Panc1 (cell line): ENCODE measurements at regions not wholly inside any gene's neighbourhood (a gene's known extent, or its start where the extent isn't known, plus 50 kb on each side); places are given as distances from the start of the nearest gene placed in this dataset.

Experiments
- ATAC-seq: fragments of 200-7000 bp; cut with Tn5 transposase; 2 replicates; pipeline ENCODE4 v1.9.1; 2020; ENCODE audit warnings: mild to moderate bottlenecking, moderate library complexity
- BruUV-seq: library from RNA; stranded (reverse); fragments of 400-500 nt; replicated peaks from 2 replicates; lab custom pipeline; 2021; lab: Mats Ljungman, UMichigan
- CTCF ChIA-PET: fragments of 300-600 bp; sonication (Branson Sonifier 250); formaldehyde crosslinking; loops from one replicate; lab custom pipeline; 2022; ENCODE audit warnings: antibody characterized with exemption; lab: Charles Lee
- POLR2A ChIA-PET: fragments of 300-600 bp; sonication (Branson Sonifier 250); formaldehyde crosslinking; loops from one replicate; lab custom pipeline; 2022; ENCODE audit warnings: antibody characterized with exemption; lab: Charles Lee
- DNase-seq: peaks from one replicate; pipeline ENCODE4 v3.0.0-alpha.2; 2010; ENCODE audit warnings: low read depth, low spot score
- H3K27ac ChIP-seq: 2 replicates; pipeline ENCODE4 v1.5.1; 2011; ENCODE audit warnings: mild to moderate bottlenecking, low read length, inconsistent platforms
- H3K27me3 ChIP-seq: fragments of 200-500 bp; sonication (Bioruptor generic); 2 replicates; pipeline ENCODE4 v1.6.0; 2014; ENCODE audit warnings: low read length, inconsistent platforms; ENCODE audit not compliant: control insufficient read depth, insufficient read depth
- H3K36me3 ChIP-seq: fragments of 200-500 bp; sonication (Bioruptor generic); 2 replicates; pipeline ENCODE4 v1.5.1; 2014; ENCODE audit warnings: inconsistent platforms, mild to moderate bottlenecking, low read length, moderate library complexity; ENCODE audit not compliant: control insufficient read depth, insufficient read depth
- H3K4me1 ChIP-seq: 2 replicates; pipeline ENCODE4 v1.5.1; 2011; ENCODE audit warnings: inconsistent platforms, mild to moderate bottlenecking, low read length, moderate library complexity; ENCODE audit not compliant: control insufficient read depth, insufficient read depth
- H3K4me3 ChIP-seq, 2 experiments: 2 replicates each; pipeline ENCODE4 v1.5.1; 2011 to 2012; ENCODE audit warnings: low read depth in 2 of 2, low read length in 2 of 2, mild to moderate bottlenecking in 2 of 2, inconsistent platforms in 1 of 2, moderate library complexity in 1 of 2
- H3K9me3 ChIP-seq: fragments of 200-500 bp; sonication (Bioruptor generic); 2 replicates; pipeline ENCODE4 v1.5.1; 2014; ENCODE audit warnings: low read depth, mild to moderate bottlenecking, inconsistent platforms, low read length, moderate library complexity; ENCODE audit not compliant: control insufficient read depth, insufficient read depth
- POLR2AphosphoS5 ChIP-seq: IDR thresholded peaks from 2 replicates; pipeline ENCODE4 v1.6.1; 2012; ENCODE audit warnings: mild to moderate bottlenecking, low read depth, low read length, moderate library complexity
- SIN3A ChIP-seq: IDR thresholded peaks from 2 replicates; pipeline ENCODE4 v1.6.1; 2012; ENCODE audit warnings: low read depth, mild to moderate bottlenecking, low read length, moderate library complexity, borderline replicate concordance; ENCODE audit not compliant: insufficient read depth
- TCF7L2 ChIP-seq: IDR thresholded peaks from 2 replicates; pipeline ENCODE4 v1.6.1; 2011; ENCODE audit warnings: mild to moderate bottlenecking, low read depth, low read length, inconsistent platforms
- in situ Hi-C: cut with HindIII; loops from 2 replicates; pipeline ENCODE4 v1.10.0; 2016; ENCODE audit warnings: low sequenced_read_pairs, low pct_unique_long_range_greater_than_20kb
- intact Hi-C: fragments of 100-400 bp; cut with micrococcal nuclease; formaldehyde crosslinking; loops from one replicate; pipeline ENCODE4 v1.10.0; 2022; ENCODE audit not compliant: unreplicated experiment
- TF ChIP-seq, protein P1 (sequence below), 2 experiments: IDR thresholded peaks; 2 replicates each; pipeline ENCODE4 v1.6.1; 2011 to 2012; ENCODE audit warnings: low read depth in 2 of 2, control low read depth in 1 of 2, low read length in 1 of 2, mild to moderate bottlenecking in 1 of 2, moderate library complexity in 1 of 2; ENCODE audit not compliant: insufficient read depth in 1 of 2
- TF ChIP-seq, protein P2 (sequence below): fragments of 450-650 bp; IDR thresholded peaks from 2 replicates; pipeline ENCODE4 v1.5.1; 2017; ENCODE audit warnings: mild to moderate bottlenecking

DNA sequence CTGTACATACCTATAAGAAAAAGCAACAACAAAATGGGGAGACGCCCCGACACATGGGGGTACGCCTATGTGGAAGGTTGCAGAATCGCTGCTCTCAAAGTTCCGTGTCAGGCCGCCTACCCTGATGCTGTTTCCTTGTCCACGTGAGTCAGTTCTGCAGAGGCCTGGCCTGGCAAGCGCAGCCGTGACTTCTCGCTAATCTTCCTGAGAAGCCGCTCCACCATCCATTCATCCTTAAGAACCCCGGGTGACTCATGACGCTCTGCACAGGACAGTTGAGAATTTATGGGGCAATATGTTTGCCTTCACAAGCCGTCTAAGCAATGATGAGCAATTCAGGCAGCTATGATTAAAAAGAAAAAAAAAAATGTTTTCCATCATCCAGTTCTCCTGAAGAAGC, 122.3 kb upstream of the TMPRSS2 start:
- CTCF ChIA-PET = no interaction called here

DNA sequence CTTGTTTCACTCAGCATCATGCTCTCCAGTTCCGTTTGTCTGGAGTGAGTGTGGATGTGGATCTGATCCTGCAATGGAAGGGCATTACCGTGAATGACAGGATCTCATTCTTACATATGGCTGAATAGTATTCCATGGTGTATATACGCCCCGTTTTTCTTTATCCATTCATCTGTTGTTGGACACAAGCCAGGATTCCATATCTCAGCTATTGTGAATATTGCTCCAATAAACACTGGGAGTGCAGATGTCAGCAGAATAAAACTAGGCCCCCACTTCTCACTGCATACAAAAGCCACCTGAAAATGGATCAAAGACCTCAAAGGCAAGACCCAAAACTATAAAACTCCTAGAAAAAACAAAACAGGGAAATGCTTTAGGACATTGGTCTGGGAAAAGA, 120.3 kb upstream of the TMPRSS2 start:
- Histone ChIP-seq H3K27ac (no peak overlapping the region; the same call in 1 of the 2 replicates), H3K27me3 (no peaks in the 10 kb centered on the region), H3K9me3 (peaks cover 9% of the 10 kb centered on the region; the same call in 1 of the 2 replicates), H3K4me3 (no peak overlapping the region), H3K36me3 (no peaks in the 10 kb centered on the region), H3K4me1 (peaks cover 21% of the 10 kb centered on the region)
- TF ChIP-seq SIN3A (no peak), TCF7L2 (no peak), POLR2AphosphoS5 (no peak)
- TF ChIP-seq, protein P1, sequence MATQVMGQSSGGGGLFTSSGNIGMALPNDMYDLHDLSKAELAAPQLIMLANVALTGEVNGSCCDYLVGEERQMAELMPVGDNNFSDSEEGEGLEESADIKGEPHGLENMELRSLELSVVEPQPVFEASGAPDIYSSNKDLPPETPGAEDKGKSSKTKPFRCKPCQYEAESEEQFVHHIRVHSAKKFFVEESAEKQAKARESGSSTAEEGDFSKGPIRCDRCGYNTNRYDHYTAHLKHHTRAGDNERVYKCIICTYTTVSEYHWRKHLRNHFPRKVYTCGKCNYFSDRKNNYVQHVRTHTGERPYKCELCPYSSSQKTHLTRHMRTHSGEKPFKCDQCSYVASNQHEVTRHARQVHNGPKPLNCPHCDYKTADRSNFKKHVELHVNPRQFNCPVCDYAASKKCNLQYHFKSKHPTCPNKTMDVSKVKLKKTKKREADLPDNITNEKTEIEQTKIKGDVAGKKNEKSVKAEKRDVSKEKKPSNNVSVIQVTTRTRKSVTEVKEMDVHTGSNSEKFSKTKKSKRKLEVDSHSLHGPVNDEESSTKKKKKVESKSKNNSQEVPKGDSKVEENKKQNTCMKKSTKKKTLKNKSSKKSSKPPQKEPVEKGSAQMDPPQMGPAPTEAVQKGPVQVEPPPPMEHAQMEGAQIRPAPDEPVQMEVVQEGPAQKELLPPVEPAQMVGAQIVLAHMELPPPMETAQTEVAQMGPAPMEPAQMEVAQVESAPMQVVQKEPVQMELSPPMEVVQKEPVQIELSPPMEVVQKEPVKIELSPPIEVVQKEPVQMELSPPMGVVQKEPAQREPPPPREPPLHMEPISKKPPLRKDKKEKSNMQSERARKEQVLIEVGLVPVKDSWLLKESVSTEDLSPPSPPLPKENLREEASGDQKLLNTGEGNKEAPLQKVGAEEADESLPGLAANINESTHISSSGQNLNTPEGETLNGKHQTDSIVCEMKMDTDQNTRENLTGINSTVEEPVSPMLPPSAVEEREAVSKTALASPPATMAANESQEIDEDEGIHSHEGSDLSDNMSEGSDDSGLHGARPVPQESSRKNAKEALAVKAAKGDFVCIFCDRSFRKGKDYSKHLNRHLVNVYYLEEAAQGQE (IDR thresholded peaks at IDR 0.05; ENCODE audit: insufficient read depth in 1 of 2, low read depth in 2 of 2, low read length in 1 of 2) = no peak
- TF ChIP-seq, protein P2, sequence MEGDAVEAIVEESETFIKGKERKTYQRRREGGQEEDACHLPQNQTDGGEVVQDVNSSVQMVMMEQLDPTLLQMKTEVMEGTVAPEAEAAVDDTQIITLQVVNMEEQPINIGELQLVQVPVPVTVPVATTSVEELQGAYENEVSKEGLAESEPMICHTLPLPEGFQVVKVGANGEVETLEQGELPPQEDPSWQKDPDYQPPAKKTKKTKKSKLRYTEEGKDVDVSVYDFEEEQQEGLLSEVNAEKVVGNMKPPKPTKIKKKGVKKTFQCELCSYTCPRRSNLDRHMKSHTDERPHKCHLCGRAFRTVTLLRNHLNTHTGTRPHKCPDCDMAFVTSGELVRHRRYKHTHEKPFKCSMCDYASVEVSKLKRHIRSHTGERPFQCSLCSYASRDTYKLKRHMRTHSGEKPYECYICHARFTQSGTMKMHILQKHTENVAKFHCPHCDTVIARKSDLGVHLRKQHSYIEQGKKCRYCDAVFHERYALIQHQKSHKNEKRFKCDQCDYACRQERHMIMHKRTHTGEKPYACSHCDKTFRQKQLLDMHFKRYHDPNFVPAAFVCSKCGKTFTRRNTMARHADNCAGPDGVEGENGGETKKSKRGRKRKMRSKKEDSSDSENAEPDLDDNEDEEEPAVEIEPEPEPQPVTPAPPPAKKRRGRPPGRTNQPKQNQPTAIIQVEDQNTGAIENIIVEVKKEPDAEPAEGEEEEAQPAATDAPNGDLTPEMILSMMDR = no peak
- no TSS peak for BruUV-seq
- in situ Hi-C loops = no loop called here
- ATAC-seq = no peak
- CTCF ChIA-PET = no interaction called here
- intact Hi-C loops = no loop called here
- DNase-seq = no peak
- POLR2A ChIA-PET = no interaction called here

More for the DNA sequence above, 122.3 kb upstream of the TMPRSS2 start:
- H3K36me3 ChIP-seq = no peaks in the 10 kb centered on the region
- peaks cover 28% of the 10 kb centered on the region for H3K4me1 ChIP-seq
- TF ChIP-seq, protein P1 (IDR thresholded peaks at IDR 0.05; ENCODE audit: insufficient read depth in 1 of 2, low read depth in 2 of 2, low read length in 1 of 2) = no peak
- TF ChIP-seq, protein P2 = no peak
- no peaks in the 10 kb centered on the region for H3K27me3 ChIP-seq
- H3K27ac ChIP-seq = peak overlapping the region; percentile 83
- ATAC-seq (peak; percentile 75), DNase-seq (peak; percentile 86)
- H3K9me3 ChIP-seq = no peaks in the 10 kb centered on the region; the same call in 1 of the 2 replicates
- H3K4me3 ChIP-seq = no peak overlapping the region
- intact Hi-C loops (no loop called here), in situ Hi-C loops (no loop called here)
- POLR2A ChIA-PET = no interaction called here
- no TSS peak for BruUV-seq
